ENCODE measurements at regions not wholly inside any gene's neighbourhood (a gene's known extent, or its start where the extent isn't known, plus 50 kb on each side); places are given as distances from the start of the nearest gene placed in this dataset.

- DNase-seq (ENCODE audit: extremely low spot score, insufficient read length, low read depth), result no peak
- no peak for FAIRE-seq
Measured at GRCh38 chr4:178316211-178316610, 874.0 kb upstream of the AGA start.

DNA sequence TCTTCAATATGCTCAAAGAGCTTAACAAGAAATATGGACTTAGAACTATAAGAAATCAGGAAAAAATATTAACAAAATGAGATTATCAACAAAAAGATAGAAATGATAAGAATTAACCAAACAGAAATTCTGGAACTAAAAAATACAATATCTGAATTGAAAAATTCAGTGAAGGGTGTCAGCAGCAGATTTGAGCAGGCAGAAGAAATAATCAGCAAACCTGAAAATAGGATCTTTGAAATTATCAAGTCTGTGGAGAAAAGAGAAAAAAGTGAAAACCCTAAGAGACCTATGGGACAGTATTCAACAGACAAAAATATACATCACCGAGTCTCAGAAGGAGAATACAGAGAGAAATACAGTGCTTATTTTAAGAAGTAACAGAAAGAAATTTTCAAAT, 877.8 kb upstream of the AGA start:
- no peak for FAIRE-seq
- no peak for DNase-seq (ENCODE audit: extremely low spot score, insufficient read length, low read depth)

DNA sequence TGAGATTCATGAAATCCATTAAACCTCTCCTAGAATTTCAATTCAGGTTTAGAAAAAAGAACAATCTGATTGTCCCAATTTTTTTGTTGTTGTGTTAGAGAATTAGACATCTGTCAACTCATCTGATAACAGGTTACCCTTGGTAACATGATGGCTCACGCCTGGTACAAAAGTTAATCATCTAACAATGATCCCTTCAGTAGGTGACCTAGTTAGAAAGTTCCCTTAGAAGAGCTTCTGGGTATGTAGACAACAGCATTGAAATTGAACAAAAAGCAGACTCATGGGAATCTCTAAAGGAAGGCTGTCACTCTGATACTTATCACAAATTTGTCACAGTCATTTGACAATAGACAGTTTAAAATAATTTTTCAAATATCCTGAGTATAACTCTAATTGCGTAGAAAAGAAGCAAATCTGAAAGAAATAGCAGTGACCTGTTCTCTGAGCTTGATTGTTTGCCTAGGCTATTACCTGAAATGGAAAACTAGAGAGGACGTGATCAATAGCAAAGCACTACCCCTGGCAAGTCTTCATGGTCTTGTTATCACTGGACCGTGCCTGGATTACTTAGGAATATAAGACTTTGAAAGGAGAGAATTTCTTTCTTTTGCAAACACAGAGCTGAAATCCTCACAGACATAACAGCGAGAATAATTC, 880.4 kb upstream of the AGA start:
- no peak for FAIRE-seq
- DNase-seq (ENCODE audit: extremely low spot score, insufficient read length, low read depth), result no peak

GRCh38 chr4:178329226-178329872, 887.1 kb upstream of the AGA start:
- FAIRE-seq, result no peak
- DNase-seq (ENCODE audit: extremely low spot score, insufficient read length, low read depth), result no peak

DNA sequence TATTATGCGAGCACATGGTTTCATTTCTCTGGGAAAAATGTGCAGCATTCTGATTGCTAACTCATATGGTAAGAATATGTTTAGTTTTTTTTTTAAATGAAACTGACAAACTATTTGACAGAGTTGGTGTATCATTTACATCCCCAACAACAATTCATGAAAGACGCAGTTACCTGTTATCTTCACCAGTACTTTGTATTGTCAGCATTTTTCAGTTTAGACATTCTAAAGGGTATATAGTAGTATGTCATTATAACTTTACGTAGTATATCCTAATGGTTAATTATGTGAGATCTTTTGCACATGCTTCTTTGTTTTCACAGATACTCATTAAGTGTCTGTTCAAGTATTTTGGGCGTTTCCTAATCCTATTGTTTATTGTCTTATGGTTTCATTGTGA, 891.1 kb upstream of the AGA start:
- no peak for FAIRE-seq

DNA sequence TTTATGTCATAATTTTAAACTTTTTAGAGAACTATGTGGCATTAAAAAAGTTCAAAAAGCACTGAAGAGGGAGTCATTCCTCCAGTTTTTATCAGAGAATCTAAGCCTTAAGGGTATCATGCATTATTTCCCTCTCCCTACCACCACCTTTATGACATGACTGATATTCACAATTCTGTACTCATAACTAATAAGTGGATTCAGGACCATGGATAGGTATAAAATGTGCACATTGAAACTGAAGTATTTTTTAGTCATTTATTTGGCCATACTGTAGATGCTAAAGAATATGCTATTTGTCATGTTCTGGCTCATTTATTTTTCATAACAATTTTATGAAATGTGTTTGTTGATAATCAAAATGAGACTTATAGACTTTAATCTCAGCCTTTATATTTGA, 897.5 kb upstream of the AGA start:
- DNase-seq (ENCODE audit: extremely low spot score, insufficient read length, low read depth) (no peak), FAIRE-seq (no peak)

More for the DNA sequence above, 891.1 kb upstream of the AGA start:
- no peak for DNase-seq (ENCODE audit: extremely low spot score, insufficient read length, low read depth)

DNA sequence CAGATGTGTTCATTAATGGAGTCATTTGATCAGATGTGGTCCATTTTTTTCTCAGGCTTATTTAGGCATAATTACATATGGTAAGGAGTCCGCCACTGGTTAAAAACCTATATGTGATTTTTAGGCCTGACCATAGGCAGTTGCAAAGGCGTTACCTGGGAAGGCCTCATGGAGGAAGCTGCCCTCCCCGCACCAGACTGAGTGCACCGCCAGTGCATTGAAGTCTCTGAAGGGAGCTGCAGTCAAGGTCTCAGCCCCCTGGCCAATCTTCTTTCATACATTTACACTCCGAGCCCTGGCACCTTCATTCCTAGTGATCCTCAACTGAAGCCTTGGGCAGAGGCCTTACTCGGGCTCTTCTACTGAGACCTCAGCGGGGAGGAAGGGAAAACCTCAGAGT, 898.2 kb upstream of the AGA start:
- no peak for DNase-seq (ENCODE audit: extremely low spot score, insufficient read length, low read depth)
- no peak for FAIRE-seq

DNA sequence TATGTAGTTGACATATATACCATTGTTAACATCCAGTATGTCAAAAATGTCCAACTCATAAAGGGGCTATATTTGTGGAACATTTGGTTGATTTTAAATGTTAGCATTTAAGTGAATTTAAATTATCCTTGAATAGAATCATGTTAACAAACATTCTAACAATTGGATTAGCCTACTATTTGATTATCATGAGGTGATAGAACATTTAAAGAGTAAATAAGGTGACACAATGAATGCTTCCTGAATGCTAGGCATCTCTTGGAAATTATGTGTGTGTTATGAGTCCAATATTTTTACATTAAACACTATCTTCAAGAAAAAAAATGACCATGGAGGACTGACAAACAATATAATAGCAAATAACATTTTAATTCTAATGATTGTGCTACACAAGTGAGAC, 901.9 kb upstream of the AGA start:
- DNase-seq (ENCODE audit: extremely low spot score, insufficient read length, low read depth), result no peak
- FAIRE-seq, result no peak

DNA sequence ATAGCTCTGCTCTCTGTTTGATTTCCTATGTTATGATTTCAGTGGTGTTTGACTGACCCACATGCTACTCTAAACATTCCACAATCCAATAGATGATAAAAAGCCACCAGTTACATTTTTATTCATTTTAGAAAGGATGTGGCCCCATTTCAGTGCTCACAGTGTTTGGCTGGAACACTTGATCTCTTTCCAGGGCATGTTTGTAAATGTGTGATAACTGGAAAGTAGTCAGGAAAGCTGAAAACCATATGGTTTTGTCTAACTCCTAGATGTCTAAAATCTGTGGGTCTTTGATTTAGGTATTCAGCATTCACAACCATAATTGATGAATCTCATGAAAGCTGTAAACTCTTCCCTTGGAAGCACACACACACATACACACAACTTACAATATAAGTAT, 904.9 kb upstream of the AGA start:
- DNase-seq (ENCODE audit: extremely low spot score, insufficient read length, low read depth), result no peak
- no peak for FAIRE-seq

GRCh38 chr4:178349601-178350000, 907.4 kb upstream of the AGA start:
- FAIRE-seq (no peak), DNase-seq (ENCODE audit: extremely low spot score, insufficient read length, low read depth) (no peak)

GRCh38 chr4:178351185-178351584, 908.9 kb upstream of the AGA start:
- FAIRE-seq (no peak), DNase-seq (ENCODE audit: extremely low spot score, insufficient read length, low read depth) (no peak)

DNA sequence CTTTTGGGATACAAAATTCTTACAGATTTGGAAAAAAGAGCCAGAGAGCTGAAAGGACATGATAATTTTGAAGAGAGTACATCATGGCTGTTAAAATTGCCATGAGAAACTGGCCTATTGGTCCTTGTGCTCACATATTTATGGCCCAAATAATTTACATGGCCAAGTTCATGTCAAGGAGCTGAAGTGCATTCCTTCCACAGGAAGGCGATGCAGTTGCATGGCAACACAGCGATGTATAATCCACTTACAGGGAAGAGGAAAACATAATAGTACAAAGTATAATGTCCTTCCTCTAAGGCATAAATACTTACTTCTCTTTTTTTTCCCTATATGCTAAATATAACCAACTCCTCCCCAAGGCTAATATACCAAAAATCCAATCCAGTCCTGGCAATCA, 914.5 kb upstream of the AGA start:
- DNase-seq (ENCODE audit: extremely low spot score, insufficient read length, low read depth) (no peak), FAIRE-seq (no peak)

DNA sequence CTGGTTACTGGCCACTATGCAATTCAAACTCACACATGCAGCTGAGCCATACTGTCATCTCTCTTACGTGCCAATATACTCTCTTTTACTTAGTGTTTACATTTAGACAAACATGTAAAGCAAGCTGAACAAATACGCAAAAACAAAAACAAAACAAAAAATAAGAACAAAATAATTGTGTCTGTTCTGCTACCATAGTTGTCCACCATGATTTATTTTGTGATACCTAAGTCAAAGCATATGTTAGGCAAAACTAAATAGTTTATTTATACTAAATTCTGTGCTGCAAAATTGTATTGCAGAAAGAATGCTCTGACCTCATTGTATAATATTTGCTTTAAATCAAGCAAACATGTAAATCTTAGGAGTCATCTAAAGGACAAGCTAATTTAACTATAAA, 943.2 kb upstream of the AGA start:
- FAIRE-seq (no peak), DNase-seq (ENCODE audit: extremely low spot score, insufficient read length, low read depth) (no peak)

- FAIRE-seq (no peak), DNase-seq (ENCODE audit: extremely low spot score, insufficient read length, low read depth) (no peak)
Measured at GRCh38 chr4:178387756-178388155, 945.5 kb upstream of the AGA start.

DNA sequence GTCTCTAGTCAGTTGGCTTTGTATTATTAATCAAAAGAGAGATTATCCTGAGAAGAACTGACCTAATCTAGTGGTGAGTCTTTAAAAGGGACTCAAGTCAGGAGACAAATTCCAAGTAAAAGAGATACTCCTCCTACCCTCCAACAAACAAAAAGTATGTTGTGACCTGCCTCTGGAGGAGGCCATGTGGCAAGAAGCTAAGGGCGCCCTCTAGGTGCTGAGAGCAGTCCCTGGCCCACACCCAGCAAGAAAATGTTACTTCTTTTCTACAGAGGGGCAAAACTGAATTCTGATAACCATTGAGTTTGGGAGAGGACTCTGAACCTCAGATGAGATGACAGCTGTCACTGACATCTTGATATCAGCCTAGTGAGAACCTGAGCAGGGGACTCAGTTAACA, 953.6 kb upstream of the AGA start:
- DNase-seq (ENCODE audit: extremely low spot score, insufficient read length, low read depth), result no peak

DNA sequence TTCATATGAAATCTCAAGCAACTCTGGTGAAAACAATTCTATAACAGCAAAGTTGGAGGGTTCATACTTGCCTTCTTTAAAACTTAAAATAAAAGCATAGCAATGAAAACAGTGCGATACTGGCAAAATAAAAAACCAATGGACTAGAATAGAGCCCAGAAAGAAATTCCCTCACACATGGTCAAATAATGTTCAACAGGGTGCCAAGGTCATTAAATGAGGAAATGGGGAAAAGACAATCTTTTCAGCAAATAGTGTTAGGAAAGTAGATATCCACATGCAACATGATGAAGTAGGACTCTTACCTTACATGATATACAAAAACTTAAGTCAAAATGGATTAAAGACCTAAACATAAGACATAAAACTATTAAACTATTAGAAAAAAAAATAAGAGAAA, 970.2 kb upstream of the AGA start:
- no peak for FAIRE-seq
- DNase-seq (ENCODE audit: extremely low spot score, insufficient read length, low read depth), result no peak

More for the DNA sequence above, 953.6 kb upstream of the AGA start:
- no peak for FAIRE-seq

DNA sequence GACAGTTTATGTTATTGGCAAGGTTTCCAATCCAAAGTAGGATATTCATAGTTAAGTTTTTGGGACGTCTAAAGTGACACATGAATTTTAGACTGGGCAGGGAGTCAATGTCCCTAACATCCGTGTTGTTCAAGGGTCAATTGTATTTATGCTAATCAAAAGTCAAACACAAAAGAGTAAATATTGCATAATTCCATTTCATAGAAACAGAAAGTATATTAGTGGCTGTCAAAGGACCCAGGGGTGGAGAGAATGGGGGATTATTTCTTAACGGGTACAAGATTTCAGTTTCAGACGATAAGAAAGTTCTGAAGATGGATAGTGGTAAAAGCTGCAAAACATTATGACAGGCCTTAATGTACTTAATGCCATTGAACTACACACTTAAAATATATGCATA, 971.8 kb upstream of the AGA start:
- FAIRE-seq, result no peak
- DNase-seq (ENCODE audit: extremely low spot score, insufficient read length, low read depth), result no peak

- no peak for DNase-seq (ENCODE audit: extremely low spot score, insufficient read length, low read depth)
Measured at GRCh38 chr4:178414881-178415446, 972.7 kb upstream of the AGA start.

GRCh38 chr4:178415925-178416324, 973.7 kb upstream of the AGA start:
- FAIRE-seq (no peak), DNase-seq (ENCODE audit: extremely low spot score, insufficient read length, low read depth) (no peak)

More at GRCh38 chr4:178414881-178415446, 972.7 kb upstream of the AGA start:
- FAIRE-seq, result no peak

- DNase-seq (ENCODE audit: extremely low spot score, insufficient read length, low read depth), result no peak
- no peak for FAIRE-seq
Measured at GRCh38 chr4:178423366-178423765, 981.1 kb upstream of the AGA start.

DNA sequence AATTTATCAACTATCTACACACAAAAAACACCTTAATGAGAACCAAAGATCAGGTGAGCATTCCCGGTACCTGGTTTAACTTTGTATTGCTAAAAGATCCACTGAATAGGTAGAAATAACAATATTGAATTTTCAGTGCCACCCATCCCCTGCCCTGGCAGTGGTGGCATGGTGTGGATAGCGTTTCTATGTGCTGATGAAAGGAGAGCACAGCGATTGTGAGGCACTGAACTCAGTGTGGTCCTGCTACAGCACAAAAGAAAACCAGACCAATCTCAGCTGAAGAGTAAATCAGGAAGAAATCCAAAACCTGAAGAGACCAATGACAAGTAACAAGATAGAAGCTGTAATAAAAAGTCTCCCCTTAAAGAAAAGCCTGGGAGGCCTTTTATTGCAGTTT, 984.6 kb upstream of the AGA start:
- DNase-seq (ENCODE audit: extremely low spot score, insufficient read length, low read depth) (no peak), FAIRE-seq (no peak)

GRCh38 chr4:178427663-178428062, 985.4 kb upstream of the AGA start:
- no peak for FAIRE-seq
- DNase-seq (ENCODE audit: extremely low spot score, insufficient read length, low read depth), result no peak
